ENCODE measurements at regions not wholly inside any gene's neighbourhood (a gene's known extent, or its start where the extent isn't known, plus 50 kb on each side); places are given as distances from the start of the nearest gene placed in this dataset.

DNA sequence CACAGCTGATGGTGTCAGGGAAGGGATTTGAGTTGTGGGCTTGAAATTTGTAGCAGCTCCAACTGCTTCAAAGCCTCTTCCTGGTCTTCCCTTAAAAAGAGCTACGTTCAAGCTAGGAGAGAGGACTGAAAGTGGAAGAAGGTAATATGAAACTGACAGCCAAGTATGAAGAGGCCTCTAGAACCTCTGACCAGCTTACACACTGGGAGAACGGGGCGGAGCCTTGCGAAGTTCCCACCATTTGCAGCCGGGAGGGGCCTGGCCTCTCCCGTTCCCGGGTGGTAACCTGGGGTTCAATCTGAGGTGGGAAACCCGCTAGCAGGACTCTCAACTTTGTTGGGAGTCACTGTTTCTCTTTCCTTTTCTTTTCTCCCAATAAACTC is 97.8 kb upstream of the PDE10A start:
- TF ChIP-seq, protein P1, sequence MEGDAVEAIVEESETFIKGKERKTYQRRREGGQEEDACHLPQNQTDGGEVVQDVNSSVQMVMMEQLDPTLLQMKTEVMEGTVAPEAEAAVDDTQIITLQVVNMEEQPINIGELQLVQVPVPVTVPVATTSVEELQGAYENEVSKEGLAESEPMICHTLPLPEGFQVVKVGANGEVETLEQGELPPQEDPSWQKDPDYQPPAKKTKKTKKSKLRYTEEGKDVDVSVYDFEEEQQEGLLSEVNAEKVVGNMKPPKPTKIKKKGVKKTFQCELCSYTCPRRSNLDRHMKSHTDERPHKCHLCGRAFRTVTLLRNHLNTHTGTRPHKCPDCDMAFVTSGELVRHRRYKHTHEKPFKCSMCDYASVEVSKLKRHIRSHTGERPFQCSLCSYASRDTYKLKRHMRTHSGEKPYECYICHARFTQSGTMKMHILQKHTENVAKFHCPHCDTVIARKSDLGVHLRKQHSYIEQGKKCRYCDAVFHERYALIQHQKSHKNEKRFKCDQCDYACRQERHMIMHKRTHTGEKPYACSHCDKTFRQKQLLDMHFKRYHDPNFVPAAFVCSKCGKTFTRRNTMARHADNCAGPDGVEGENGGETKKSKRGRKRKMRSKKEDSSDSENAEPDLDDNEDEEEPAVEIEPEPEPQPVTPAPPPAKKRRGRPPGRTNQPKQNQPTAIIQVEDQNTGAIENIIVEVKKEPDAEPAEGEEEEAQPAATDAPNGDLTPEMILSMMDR (IDR thresholded peaks at IDR 0.05; ENCODE audit: low read depth, low read length), result no peak
- H3K4me3 ChIP-seq (ENCODE audit: low read depth, low read length), result no peak overlapping the region

DNA sequence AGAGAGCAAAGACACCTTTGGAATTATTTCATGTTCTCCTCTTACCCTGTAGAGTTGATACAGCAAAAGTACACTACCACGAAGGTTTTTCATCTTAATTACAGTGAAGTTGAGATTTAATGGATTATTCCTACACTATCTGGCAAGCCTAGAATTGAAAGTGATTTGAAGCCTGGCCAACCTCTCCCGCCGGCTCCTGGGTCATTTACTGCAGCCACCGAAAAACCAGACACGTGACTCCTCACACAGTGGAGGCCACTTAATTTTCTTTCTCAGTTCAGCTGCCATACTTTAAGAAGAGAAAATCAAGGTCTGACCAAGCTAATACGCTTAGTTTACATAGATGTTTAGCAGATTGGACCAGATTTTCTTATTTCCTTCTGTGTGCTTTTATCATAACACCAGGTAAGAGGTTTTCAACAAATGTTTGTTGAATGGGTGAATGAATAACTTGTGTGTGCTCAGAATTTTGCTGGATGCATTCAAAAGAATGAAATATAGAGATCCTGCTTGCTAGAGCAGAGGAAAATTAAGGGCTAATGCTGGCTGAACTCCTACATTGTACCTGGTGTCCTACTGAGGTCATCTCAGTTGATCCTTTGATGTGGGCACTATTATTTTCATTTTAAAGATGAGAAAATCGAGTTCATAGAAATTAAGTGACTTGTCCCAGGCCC is 97.2 kb upstream of the PDE10A start:
- TF ChIP-seq, protein P1 (IDR thresholded peaks at IDR 0.05; ENCODE audit: low read depth, low read length), result no peak

DNA sequence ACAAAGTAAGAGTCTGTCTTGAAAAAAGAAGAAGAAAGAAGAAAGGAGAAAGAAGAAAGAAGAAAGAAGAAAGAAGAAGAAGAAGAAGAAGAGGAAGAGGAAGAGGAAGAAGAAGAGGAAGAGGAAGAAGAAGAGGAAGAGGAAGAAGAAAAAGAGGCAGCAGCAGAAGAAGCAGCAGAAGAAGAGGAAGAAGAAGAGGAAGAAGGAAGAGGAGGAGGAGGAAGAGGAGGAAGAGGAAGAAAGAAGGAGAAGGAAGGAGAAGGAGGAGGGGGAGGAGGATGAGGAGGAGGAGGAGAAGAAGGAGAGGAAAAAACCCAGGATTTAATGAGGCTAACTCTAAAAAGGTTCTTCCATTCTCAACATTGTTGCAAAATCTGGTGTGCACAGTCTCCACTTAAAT is 95.4 kb upstream of the PDE10A start:
- TF ChIP-seq, protein P1 (IDR thresholded peaks at IDR 0.05; ENCODE audit: low read depth, low read length), result no peak
- H3K4me3 ChIP-seq (ENCODE audit: low read depth, low read length), result no peak overlapping the region

More for the DNA sequence above, 97.2 kb upstream of the PDE10A start:
- H3K4me3 ChIP-seq (ENCODE audit: low read depth, low read length), result no peak overlapping the region

DNA sequence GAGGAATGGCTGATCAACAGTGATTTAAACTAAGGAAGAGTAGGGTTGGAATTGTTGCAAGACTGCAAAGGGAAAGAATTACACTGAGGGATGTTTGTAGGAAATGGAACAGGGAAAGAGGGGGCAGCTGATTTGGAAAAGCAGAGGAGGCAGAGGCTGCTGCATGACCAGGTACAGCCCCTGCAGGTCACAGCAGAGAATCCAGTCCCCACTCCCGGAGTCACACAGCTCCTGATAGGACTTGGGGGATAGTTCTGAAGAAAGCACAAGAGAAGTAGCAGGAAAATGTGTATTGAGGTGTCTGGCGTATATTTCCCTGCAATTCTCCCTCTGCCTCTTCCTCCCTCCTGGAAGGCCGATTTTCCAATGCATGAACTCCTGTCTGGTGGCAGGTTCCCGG is 92.5 kb upstream of the PDE10A start:
- no peak overlapping the region for H3K4me3 ChIP-seq (ENCODE audit: low read depth, low read length)
- TF ChIP-seq, protein P1 (IDR thresholded peaks at IDR 0.05; ENCODE audit: low read depth, low read length), result no peak

DNA sequence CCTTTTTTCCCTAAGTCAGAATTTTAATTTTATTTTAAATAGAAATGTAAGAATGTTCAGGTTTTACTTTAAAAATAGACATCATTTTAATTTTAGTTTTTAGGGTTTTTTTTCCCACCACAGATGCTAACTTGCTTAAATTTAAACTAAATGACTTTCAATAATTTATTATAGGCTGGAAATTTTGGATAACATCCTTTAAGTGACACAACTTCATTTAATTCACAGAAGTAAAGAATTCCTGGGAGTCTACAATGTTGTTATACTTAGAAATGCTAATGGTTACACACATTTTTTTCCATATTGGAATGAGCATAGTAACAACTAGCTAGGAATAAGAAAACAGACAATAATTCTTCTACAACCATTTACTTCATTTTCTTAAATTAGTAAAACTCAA is 90.5 kb upstream of the PDE10A start:
- no peak overlapping the region for H3K4me3 ChIP-seq (ENCODE audit: low read depth, low read length)
- TF ChIP-seq, protein P1 (IDR thresholded peaks at IDR 0.05; ENCODE audit: low read depth, low read length), result no peak

DNA sequence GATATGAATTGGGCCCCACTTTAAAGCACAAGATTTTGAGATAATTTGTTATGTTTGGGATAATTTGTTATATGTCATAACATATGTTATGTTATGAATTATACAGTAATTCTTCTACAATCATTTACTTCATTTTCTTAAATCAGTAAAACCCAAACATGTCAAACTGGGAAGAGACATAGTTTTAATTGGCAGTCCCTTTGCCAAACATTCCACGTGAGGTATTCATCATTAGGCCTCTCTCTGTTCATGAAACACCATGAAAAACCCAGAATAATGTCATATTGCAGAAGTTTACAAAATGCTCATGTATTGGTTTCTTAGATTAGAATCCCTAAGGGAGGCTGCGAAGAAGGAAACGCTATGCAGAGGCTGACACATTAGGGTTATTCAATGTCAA is 89.4 kb upstream of the PDE10A start:
- TF ChIP-seq, protein P1 (IDR thresholded peaks at IDR 0.05; ENCODE audit: low read depth, low read length), result no peak
- no peak overlapping the region for H3K4me3 ChIP-seq (ENCODE audit: low read depth, low read length)

DNA sequence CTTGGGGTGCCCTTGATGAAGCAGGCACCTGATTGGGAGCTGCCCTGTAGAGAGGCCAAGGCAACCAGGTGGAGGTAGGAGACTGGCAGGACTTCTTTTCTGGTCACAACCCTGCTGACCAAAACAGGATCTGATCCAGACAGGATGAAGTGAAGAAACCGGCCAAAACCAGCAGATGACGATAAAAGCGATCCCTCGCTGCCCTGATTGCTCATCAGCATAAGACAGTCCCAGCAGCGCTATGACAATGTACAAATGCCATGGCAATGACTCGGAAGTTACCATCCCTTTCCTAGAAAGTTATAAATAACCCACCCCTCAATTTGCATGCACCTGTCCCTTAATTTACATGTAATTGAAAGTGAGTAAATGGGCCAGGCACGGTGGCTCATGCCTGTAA is 88.4 kb upstream of the PDE10A start:
- no peak overlapping the region for H3K4me3 ChIP-seq (ENCODE audit: low read depth, low read length)
- TF ChIP-seq, protein P1 (IDR thresholded peaks at IDR 0.05; ENCODE audit: low read depth, low read length), result no peak

All from WI38 (cell line).